Cardiac muscle cell (in vitro differentiated cells and primary cell): ENCODE measurements at regions not wholly inside any gene's neighbourhood (a gene's known extent, or its start where the extent isn't known, plus 50 kb on each side); places are given as distances from the start of the nearest gene placed in this dataset.
"Not testable (repeated sequence)": the region's sequence is repeated elsewhere in the genome, so short reads cannot be mapped to it uniquely, and the experiment has no call there.

Experiments
- DNase-seq, 2 donors: peaks; one replicate each; pipeline versions ENCODE4 v3.0.0 to v3.0.0-alpha.2; 2010 to 2017; ENCODE audit warnings: low read depth in 1 of 2, low spot score in 1 of 2
- H3K27ac ChIP-seq: fragments of 200-600 bp; sonication (generic); 2 replicates; pipeline ENCODE4 v1.5.1; 2016
- H3K27me3 ChIP-seq: fragments of 200-600 bp; sonication (generic); 2 replicates; pipeline ENCODE4 v1.6.0; 2016; ENCODE audit warnings: control low read depth
- H3K36me3 ChIP-seq: fragments of 200-600 bp; sonication (generic); 2 replicates; pipeline ENCODE4 v1.5.1; 2016; ENCODE audit warnings: control low read depth
- H3K4me1 ChIP-seq: fragments of 200-600 bp; sonication (generic); 2 replicates; pipeline ENCODE4 v1.8.1; 2017; ENCODE audit warnings: low read depth, mild to moderate bottlenecking, mixed run types
- H3K4me3 ChIP-seq: fragments of 200-600 bp; sonication (generic); 2 replicates; pipeline ENCODE4 v1.5.1; 2016; ENCODE audit warnings: mild to moderate bottlenecking
- H3K9me3 ChIP-seq: fragments of 200-600 bp; sonication (generic); 2 replicates; pipeline ENCODE4 v1.5.1; 2017; ENCODE audit warnings: low read depth, mild to moderate bottlenecking, control low read depth
- TF ChIP-seq, protein P1 (sequence below): IDR thresholded peaks from 2 replicates; pipeline ENCODE4 v1.5.1; 2012; ENCODE audit warnings: low read depth, mild to moderate bottlenecking, low read length

DNA sequence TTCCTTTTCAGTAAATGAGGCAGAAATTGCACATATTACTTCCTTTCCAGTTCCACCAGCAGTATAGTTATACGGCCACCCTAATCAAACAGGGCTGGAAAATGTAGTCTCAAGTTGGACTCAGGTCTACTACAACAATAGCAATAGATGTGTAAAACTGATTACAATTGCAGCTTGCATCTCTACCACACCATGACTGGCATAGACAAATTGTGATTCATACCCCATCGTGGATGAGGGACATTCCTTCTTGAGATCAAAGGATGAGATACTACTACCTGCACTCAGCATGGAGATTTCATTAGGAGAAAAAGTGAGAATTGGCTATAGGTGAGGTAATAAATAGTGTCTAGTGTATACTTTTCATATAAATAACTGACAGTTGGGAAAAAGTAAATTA, 1220.8 kb downstream of the TYW1 start:
- Histone ChIP-seq H3K27ac (no peak overlapping the region), H3K4me1 (no peaks in the 10 kb centered on the region), H3K9me3 (no peaks in the 10 kb centered on the region), H3K36me3 (no peaks in the 10 kb centered on the region), H3K27me3 (no peaks in the 10 kb centered on the region), H3K4me3 (no peak overlapping the region)
- DNase-seq = no peak
- TF ChIP-seq, protein P1, sequence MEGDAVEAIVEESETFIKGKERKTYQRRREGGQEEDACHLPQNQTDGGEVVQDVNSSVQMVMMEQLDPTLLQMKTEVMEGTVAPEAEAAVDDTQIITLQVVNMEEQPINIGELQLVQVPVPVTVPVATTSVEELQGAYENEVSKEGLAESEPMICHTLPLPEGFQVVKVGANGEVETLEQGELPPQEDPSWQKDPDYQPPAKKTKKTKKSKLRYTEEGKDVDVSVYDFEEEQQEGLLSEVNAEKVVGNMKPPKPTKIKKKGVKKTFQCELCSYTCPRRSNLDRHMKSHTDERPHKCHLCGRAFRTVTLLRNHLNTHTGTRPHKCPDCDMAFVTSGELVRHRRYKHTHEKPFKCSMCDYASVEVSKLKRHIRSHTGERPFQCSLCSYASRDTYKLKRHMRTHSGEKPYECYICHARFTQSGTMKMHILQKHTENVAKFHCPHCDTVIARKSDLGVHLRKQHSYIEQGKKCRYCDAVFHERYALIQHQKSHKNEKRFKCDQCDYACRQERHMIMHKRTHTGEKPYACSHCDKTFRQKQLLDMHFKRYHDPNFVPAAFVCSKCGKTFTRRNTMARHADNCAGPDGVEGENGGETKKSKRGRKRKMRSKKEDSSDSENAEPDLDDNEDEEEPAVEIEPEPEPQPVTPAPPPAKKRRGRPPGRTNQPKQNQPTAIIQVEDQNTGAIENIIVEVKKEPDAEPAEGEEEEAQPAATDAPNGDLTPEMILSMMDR = no peak

DNA sequence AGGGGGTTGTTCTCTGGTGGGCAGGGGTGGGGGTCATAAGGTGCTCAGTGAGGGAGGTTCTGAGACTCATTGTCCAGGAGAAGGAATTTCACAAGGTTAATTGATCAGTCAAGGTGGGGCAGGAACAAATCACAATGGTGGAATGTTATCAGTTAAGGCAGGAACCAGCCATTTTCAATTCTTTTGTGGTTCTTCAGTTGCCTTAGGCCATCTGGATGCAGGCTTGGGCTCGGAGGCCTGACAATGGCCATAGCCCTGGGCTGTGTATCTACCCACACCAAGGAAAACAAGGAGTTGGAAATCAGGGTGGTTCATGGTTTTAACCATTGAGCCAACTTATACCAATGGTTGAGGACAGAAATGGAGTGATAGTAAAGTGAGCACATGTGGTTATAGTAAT, 1221.8 kb downstream of the TYW1 start:
- H3K9me3 ChIP-seq = no peaks in the 10 kb centered on the region
- H3K36me3 ChIP-seq = no peaks in the 10 kb centered on the region
- no peak overlapping the region for H3K27ac ChIP-seq
- H3K4me1 ChIP-seq = no peaks in the 10 kb centered on the region
- no peak overlapping the region for H3K4me3 ChIP-seq
- no peaks in the 10 kb centered on the region for H3K27me3 ChIP-seq
- DNase-seq = no peak
- TF ChIP-seq, protein P1 = no peak

DNA sequence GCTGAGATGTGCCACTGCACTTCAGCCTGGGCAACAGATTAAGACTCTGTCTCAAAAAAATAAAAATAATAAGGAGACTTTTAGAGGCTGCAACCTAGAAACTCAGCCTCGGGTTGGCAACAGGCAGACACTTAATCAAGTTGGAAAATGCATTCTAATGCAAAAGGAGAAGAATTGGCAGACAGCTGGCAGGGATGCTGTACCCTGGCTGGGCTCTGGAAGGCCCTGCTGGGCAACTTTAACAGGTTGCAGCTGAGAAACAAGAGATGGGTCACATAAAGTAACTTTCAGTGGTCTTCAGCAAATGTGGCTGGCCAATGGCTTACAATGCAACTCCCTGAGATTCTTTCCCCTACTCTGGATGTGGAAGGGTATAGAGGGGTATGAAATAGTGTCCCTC, 1225.7 kb downstream of the TYW1 start:
- Histone ChIP-seq H3K4me3 (no peak overlapping the region), H3K36me3 (no peaks in the 10 kb centered on the region), H3K9me3 (no peaks in the 10 kb centered on the region), H3K27ac (no peak overlapping the region), H3K27me3 (no peaks in the 10 kb centered on the region), H3K4me1 (no peaks in the 10 kb centered on the region)
- TF ChIP-seq, protein P1 = no peak
- no peak for DNase-seq

DNA sequence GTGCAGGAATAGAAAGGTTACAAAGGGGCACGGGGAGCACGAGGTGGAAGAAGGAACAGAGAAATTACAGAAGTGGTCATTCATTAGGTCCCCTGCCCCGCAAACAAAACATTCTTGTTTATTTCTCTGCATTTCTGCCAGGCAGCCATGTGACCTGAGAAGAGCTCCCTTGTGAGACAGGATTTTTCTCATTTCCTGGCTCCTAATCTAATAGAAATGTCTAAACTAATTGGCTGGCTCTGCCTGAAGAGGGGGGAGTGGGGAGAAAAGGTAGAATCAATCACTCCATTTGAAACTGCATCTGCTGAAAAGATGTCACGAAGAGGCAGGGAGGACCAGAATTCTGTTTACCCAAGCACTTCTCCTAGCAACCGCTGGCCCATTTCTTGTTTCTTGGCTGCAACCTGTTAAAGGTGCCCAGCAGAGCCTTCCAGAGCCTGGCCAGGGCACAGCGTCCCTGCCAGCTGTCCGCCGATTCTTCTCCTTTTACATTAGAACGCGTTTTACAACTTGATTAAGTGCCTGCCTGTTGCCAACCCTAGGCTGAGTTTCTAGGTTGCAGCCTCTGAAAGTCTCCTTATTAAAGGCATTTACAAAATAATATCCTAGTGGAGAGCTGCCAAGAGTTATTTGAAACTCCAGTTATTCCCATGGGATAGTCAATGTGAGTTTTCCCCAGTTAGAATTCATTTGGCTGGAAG, 1227.6 kb downstream of the TYW1 start:
- Histone ChIP-seq H3K27ac (no peak overlapping the region), H3K27me3 (no peaks in the 10 kb centered on the region), H3K9me3 (no peaks in the 10 kb centered on the region), H3K4me3 (no peak overlapping the region), H3K4me1 (no peaks in the 10 kb centered on the region), H3K36me3 (no peaks in the 10 kb centered on the region)
- TF ChIP-seq, protein P1 = no peak
- no peak for DNase-seq

DNA sequence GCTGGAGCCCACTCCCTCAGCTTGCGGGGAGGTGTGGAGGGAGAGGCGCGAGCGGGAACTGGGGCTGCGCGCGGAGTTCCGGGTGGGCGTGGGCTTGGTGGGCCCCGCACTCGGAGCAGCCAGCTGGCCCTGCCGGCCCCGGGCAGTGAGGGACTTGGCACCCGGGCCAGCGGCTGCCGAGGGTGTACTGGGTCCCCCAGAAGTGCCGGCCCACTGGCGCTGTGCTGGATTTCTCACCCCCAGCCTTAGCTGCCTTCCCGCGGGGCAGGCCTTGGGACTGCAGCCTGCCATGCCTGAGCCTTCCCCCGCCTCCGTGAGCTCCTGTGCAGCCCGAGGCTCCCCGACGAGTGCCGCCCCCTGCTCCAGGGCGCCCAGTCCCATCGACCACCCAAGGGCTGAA, 1234.4 kb downstream of the TYW1 start:
- not testable (repeated sequence) for H3K9me3 ChIP-seq, H3K27me3 ChIP-seq, H3K4me3 ChIP-seq, H3K36me3 ChIP-seq, H3K27ac ChIP-seq, DNase-seq, H3K4me1 ChIP-seq

DNA sequence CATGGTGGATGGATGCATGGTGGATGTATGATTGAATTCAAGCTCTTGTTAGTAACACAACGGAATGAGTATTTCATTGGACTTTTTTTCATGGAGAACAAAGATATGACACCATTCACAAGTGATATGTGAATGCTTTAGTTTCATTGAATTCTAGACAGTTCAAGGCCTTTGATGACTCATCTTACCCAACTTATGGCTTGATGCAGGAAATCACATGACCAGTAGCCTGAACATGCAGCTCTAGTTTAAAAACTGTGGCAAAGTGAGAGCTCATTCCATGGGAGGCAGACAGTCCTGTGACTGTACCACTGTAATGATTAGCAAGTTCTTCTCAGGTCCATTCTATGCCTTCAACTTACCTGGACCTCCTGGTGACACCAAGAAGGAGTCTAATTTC, 1239.3 kb downstream of the TYW1 start:
- DNase-seq = peak in 1 of 2 donors; percentile 22
- H3K27me3 ChIP-seq = no peaks in the 10 kb centered on the region

More for the DNA sequence above, 1239.3 kb downstream of the TYW1 start:
- Histone ChIP-seq H3K4me1 (no peaks in the 10 kb centered on the region), H3K36me3 (no peaks in the 10 kb centered on the region), H3K27ac (no peak overlapping the region), H3K9me3 (no peaks in the 10 kb centered on the region), H3K4me3 (no peak overlapping the region)
- TF ChIP-seq, protein P1 = no peak
